NT2/D1 (cell line): ENCODE measurements at regions not wholly inside any gene's neighbourhood (a gene's known extent, or its start where the extent isn't known, plus 50 kb on each side); places are given as distances from the start of the nearest gene placed in this dataset.

Experiments used
- SUZ12 ChIP-seq: IDR thresholded peaks from 2 replicates; pipeline ENCODE4 v1.6.1; 2011; ENCODE audit not compliant: insufficient read length, insufficient read depth; ENCODE audit errors: extremely low read depth
- YY1 ChIP-seq: IDR thresholded peaks from 2 replicates; pipeline ENCODE4 v1.6.1; 2011; ENCODE audit not compliant: insufficient read length, insufficient read depth

DNA sequence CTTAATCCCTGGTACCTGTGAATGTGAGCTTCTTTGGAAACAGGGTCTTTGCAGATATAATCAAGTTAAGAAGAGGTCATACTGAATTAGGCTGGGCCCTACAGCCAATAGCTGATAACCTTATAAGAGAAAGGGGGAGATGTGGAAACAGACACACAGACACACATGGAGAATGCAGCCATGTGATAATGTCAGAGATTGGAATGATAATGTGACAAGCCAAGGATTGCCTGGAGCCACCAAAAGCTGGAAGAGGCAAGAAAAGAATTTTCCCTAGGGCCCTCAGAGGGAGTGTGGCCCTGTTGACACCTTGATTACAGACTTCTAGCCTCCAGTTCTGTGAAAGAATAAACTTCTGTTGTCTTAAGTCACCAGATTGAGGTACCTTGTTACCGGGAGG lies 114.5 kb upstream of the SOD1 start:
- TF ChIP-seq YY1 (no peak), SUZ12 (no peak)
